A673 (cell line): ENCODE measurements at regions not wholly inside any gene's neighbourhood (a gene's known extent, or its start where the extent isn't known, plus 50 kb on each side); places are given as distances from the start of the nearest gene placed in this dataset.

Source experiments
- BruUV-seq: library from RNA; stranded (reverse); fragments of 400-500 nt; replicated peaks from 2 replicates; lab custom pipeline; 2021; lab: Mats Ljungman, UMichigan
- CTCF ChIA-PET: fragments of 300-600 bp; sonication (Branson Sonifier 250); formaldehyde crosslinking; loops from one replicate; lab custom pipeline; 2022; ENCODE audit warnings: antibody characterized with exemption; lab: Charles Lee
- POLR2A ChIA-PET: fragments of 300-600 bp; sonication (Branson Sonifier 250); formaldehyde crosslinking; loops from one replicate; lab custom pipeline; 2022; ENCODE audit warnings: antibody characterized with exemption; ENCODE audit not compliant: low non-redundant PET; lab: Charles Lee
- DNase-seq: peaks from one replicate; pipeline ENCODE4 v3.0.0-alpha.2; 2015; ENCODE audit warnings: low spot score
- H3K27ac ChIP-seq: fragments of 200-600 bp; sonication (generic); 2 replicates; pipeline ENCODE4 v1.5.1; 2016; ENCODE audit warnings: mixed run types, low read depth, mild to moderate bottlenecking, mixed read lengths, antibody characterized with exemption, low read length; ENCODE audit not compliant: poor library complexity, severe bottlenecking
- H3K27me3 ChIP-seq: fragments of 200-600 bp; sonication (generic); replicated peaks from 2 replicates; pipeline ENCODE4 v1.6.1; 2017; ENCODE audit warnings: mixed run types, low read depth, mild to moderate bottlenecking, mixed read lengths, antibody characterized with exemption, low read length; ENCODE audit not compliant: insufficient read depth, poor library complexity
- H3K36me3 ChIP-seq: fragments of 200-600 bp; sonication (generic); 2 replicates; pipeline ENCODE4 v1.6.1; 2016; ENCODE audit warnings: mixed run types, mild to moderate bottlenecking, mixed read lengths, antibody characterized with exemption, low read length; ENCODE audit not compliant: insufficient read depth, poor library complexity, severe bottlenecking
- H3K4me1 ChIP-seq: fragments of 200-600 bp; sonication (generic); 2 replicates; pipeline ENCODE4 v1.6.1; 2017; ENCODE audit warnings: mixed run types, mild to moderate bottlenecking, mixed read lengths, antibody characterized with exemption, low read length; ENCODE audit not compliant: insufficient read depth, poor library complexity, severe bottlenecking
- H3K4me3 ChIP-seq: fragments of 200-600 bp; sonication (generic); 2 replicates; pipeline ENCODE4 v1.5.1; 2016; ENCODE audit warnings: low read depth, mixed run types, mild to moderate bottlenecking, mixed read lengths, low read length; ENCODE audit not compliant: poor library complexity, severe bottlenecking
- H3K9me3 ChIP-seq: fragments of 200-600 bp; sonication (generic); 2 replicates; pipeline ENCODE4 v1.6.1; 2016; ENCODE audit warnings: mixed run types, low read depth, mild to moderate bottlenecking, mixed read lengths, antibody characterized with exemption, low read length; ENCODE audit not compliant: poor library complexity, severe bottlenecking
- CTCF ChIP-seq: fragments of 300-800, 200-600 bp; sonication (generic); conservative IDR thresholded peaks from 2 replicates; pipeline ENCODE4 v1.5.1; 2017; ENCODE audit warnings: low read depth, mild to moderate bottlenecking, antibody characterized with exemption, low read length, moderate library complexity, mixed read lengths
- EZH2 ChIP-seq: fragments of 200-600 bp; sonication (generic); IDR thresholded peaks from 2 replicates; pipeline ENCODE4 v1.6.1; 2017; ENCODE audit warnings: borderline replicate concordance, low read depth, mild to moderate bottlenecking, mixed read lengths, antibody characterized with exemption, low read length; ENCODE audit not compliant: poor library complexity, severe bottlenecking
- intact Hi-C: fragments of 100-400 bp; cut with micrococcal nuclease; formaldehyde crosslinking; loops from one replicate; pipeline ENCODE4 v1.10.0; 2022; ENCODE audit not compliant: unreplicated experiment

- ChIA-PET CTCF (interaction anchor here (0.6 to 1.5 kb wide), 4 partner anchors 53 to 256 kb away, joined by 3 to 9 read pairs (median 6); no protein-coding TSS in a partner anchor), POLR2A (interaction anchor here (0.6 kb wide), 1 partner anchor 335 kb away, joined by 3 read pairs; no protein-coding TSS in a partner anchor)
- Histone ChIP-seq H3K4me3 (no peak overlapping the region), H3K4me1 (peaks cover 20% of the 10 kb centered on the region), H3K27ac (peak overlapping the region; percentile 76), H3K9me3 (no peaks in the 10 kb centered on the region), H3K27me3 (no peaks in the 10 kb centered on the region), H3K36me3 (no peaks in the 10 kb centered on the region)
- TF ChIP-seq CTCF = peak; percentile 55; the same call in 1 of the 2 replicates
- no peak for TF ChIP-seq EZH2
- BruUV-seq = no TSS peak
- peak; percentile 70 for DNase-seq
- intact Hi-C loops = loop anchor here (1.0 to 2.0 kb wide), 4 partner anchors 145 to 257 kb away; no protein-coding TSS in a partner anchor
Observed at GRCh38 chr3:106862067-106862466, 515.2 kb upstream of the CCDC54 start.

GRCh38 chr3:106877627-106878026 lies 499.6 kb upstream of the CCDC54 start:
- ChIA-PET CTCF (no interaction called here), POLR2A (no interaction called here)
- BruUV-seq = no TSS peak
- no peaks in the 10 kb centered on the region for H3K4me1 ChIP-seq
- H3K9me3 ChIP-seq = no peaks in the 10 kb centered on the region
- intact Hi-C loops = no loop called here
- no peak overlapping the region for H3K4me3 ChIP-seq
- TF ChIP-seq EZH2 (no peak), CTCF (no peak)
- H3K36me3 ChIP-seq = no peaks in the 10 kb centered on the region
- DNase-seq = no peak
- no peaks in the 10 kb centered on the region for H3K27me3 ChIP-seq
- no peak overlapping the region for H3K27ac ChIP-seq

- DNase-seq = no peak
- no peaks in the 10 kb centered on the region for H3K27me3 ChIP-seq
- ChIA-PET CTCF (no interaction called here), POLR2A (no interaction called here)
- intact Hi-C loops = no loop called here
- H3K36me3 ChIP-seq = no peaks in the 10 kb centered on the region
- H3K27ac ChIP-seq = no peak overlapping the region
- no peak overlapping the region for H3K4me3 ChIP-seq
- no peaks in the 10 kb centered on the region for H3K9me3 ChIP-seq
- TF ChIP-seq CTCF = no peak
- TF ChIP-seq EZH2 = no peak
- no peaks in the 10 kb centered on the region for H3K4me1 ChIP-seq
- BruUV-seq = no TSS peak
Observed at GRCh38 chr3:106880206-106880605, 497.0 kb upstream of the CCDC54 start.
